IPS-20b (cell line): ENCODE measurements at regions not wholly inside any gene's neighbourhood (a gene's known extent, or its start where the extent isn't known, plus 50 kb on each side); places are given as distances from the start of the nearest gene placed in this dataset.

Experiments
- H3K27ac ChIP-seq: one replicate; pipeline ENCODE4 v1.5.1; 2013; ENCODE audit warnings: low read length
- H3K27me3 ChIP-seq: 2 replicates; pipeline ENCODE4 v1.6.1; 2013; ENCODE audit warnings: mild to moderate bottlenecking, low read length, inconsistent platforms; ENCODE audit not compliant: insufficient read depth
- H3K36me3 ChIP-seq: 2 replicates; pipeline ENCODE4 v1.6.1; 2013; ENCODE audit warnings: low read depth, mild to moderate bottlenecking, inconsistent platforms, low read length, moderate library complexity; ENCODE audit not compliant: insufficient read depth
- H3K4me1 ChIP-seq: 2 replicates; pipeline ENCODE4 v1.6.1; 2013; ENCODE audit warnings: mild to moderate bottlenecking, control low read depth, inconsistent platforms, low read length, moderate library complexity; ENCODE audit not compliant: insufficient read depth
- H3K4me3 ChIP-seq: 2 replicates; pipeline ENCODE4 v1.5.1; 2013; ENCODE audit warnings: mild to moderate bottlenecking, low read length, inconsistent platforms
- H3K9ac ChIP-seq: 2 replicates; pipeline ENCODE4 v1.6.1; 2013; ENCODE audit warnings: low read depth, mild to moderate bottlenecking, inconsistent platforms, low read length, moderate library complexity
- H3K9me3 ChIP-seq: 2 replicates; pipeline ENCODE4 v1.6.1; 2013; ENCODE audit warnings: mild to moderate bottlenecking, low read depth, low read length, inconsistent platforms; ENCODE audit not compliant: insufficient read depth

DNA sequence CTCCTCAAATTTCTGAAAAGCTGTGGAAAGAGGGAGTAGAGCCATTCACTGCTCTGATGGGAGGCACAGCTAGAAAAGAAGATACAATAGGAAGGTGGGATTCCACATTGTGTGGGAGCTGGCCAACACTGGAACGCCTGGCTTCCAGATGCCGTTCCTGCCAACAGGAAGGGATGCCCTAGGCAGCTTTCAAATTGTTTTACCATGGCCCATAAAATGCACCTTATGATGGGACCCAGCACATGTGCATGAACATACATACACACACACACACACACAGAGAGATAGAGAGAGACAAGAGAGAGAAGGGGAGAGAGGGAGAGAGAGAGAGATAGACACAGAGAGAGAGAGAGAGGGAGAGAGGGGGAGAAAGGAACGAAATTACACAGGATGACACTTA, 86.1 kb upstream of the BZW1 start:
- Histone ChIP-seq H3K27me3 (no peaks in the 10 kb centered on the region; the same call in 1 of the 2 replicates), H3K9ac (no peak overlapping the region), H3K36me3 (no peaks in the 10 kb centered on the region), H3K9me3 (no peaks in the 10 kb centered on the region), H3K4me3 (no peak overlapping the region), H3K4me1 (no peaks in the 10 kb centered on the region), H3K27ac (no peak overlapping the region)

DNA sequence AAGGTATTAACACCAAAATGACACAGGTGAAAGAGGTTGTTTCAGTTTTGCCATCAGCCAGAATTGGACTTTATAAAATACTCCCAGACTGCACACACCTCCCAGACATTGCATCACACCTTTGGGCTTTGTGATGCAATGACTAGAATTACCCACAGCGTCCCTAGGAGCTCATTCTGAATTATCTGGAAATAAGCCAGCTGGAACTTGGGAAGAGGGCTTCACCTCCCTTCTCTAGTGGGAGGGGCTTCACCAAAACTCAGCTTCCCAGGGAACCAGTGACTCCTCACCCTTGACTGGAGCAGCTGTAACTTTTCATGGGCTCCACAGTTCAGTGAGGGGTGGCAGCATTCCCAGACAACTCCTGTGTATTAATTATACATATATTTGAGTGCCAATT, 83.1 kb upstream of the BZW1 start:
- H3K9me3 ChIP-seq, result no peaks in the 10 kb centered on the region
- no peaks in the 10 kb centered on the region; the same call in 1 of the 2 replicates for H3K27me3 ChIP-seq
- peaks cover 11% of the 10 kb centered on the region for H3K4me1 ChIP-seq
- no peak overlapping the region for H3K9ac ChIP-seq
- no peak overlapping the region for H3K27ac ChIP-seq
- no peak overlapping the region for H3K4me3 ChIP-seq
- no peaks in the 10 kb centered on the region for H3K36me3 ChIP-seq

DNA sequence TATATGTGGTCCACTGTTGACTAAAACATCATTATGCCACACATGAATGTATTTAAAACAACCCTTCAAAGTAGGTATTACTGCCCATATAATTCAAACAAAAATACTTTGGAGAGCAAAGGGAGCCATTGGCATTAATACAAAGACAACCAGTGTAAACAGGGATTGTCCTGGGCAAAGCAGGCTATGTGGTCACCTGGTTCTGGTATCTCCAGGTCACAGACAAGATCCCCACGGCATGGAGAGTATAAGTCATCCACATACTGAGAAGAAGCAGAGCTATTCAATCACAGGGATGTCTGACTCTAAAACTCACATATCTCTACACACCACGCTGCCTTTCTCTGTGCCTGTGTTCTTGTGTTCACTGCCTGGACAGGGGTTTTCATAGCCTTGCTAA, 81.4 kb upstream of the BZW1 start:
- Histone ChIP-seq H3K27ac (no peak overlapping the region), H3K36me3 (no peaks in the 10 kb centered on the region), H3K4me3 (no peak overlapping the region), H3K9ac (no peak overlapping the region), H3K9me3 (no peaks in the 10 kb centered on the region), H3K4me1 (peaks cover 11% of the 10 kb centered on the region), H3K27me3 (no peaks in the 10 kb centered on the region)

DNA sequence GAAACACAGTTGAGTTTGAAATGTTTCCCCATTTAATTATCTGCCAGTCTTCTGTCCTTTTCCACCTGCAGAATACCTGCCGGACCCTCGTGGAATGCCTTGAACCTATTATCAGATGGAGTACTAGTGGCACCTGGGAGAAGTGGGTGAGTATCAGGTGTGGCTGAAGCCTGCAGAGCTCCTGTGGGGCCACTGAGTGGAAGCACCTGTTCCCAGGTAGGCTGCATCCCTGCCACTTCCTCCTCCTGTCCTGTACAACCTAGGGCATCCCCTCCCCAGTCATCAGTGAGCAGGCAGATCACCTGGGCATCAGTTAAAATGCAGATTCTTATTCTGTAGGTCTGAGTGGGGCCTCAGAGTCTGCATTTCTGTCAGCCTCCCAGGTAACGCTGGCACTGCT, 80.8 kb upstream of the BZW1 start:
- Histone ChIP-seq H3K9ac (no peak overlapping the region), H3K27ac (no peak overlapping the region), H3K36me3 (no peaks in the 10 kb centered on the region), H3K27me3 (no peaks in the 10 kb centered on the region), H3K9me3 (no peaks in the 10 kb centered on the region), H3K4me1 (peaks cover 13% of the 10 kb centered on the region), H3K4me3 (no peak overlapping the region)

DNA sequence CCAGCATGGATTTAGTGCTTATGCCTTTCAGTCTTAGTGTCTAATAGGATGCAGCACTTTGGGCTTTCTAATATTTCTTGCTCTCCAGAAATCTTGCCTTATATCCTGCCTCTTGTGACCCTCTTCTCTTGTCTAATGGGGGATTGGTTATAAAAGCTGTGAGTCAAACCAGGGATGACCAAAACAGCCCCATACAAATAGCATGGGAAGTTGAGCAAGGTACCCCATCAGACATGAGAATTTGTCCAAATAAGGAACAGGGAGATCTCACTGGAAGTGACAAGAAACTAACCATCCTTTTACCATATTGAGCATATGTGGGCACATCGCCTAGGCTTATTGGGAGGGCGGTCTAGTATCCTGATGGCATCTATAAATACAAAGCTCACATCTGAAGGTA, 78.8 kb upstream of the BZW1 start:
- no peak overlapping the region for H3K27ac ChIP-seq
- peaks cover 30% of the 10 kb centered on the region for H3K4me1 ChIP-seq
- H3K4me3 ChIP-seq, result no peak overlapping the region
- no peaks in the 10 kb centered on the region for H3K27me3 ChIP-seq
- no peaks in the 10 kb centered on the region for H3K36me3 ChIP-seq
- no peaks in the 10 kb centered on the region for H3K9me3 ChIP-seq
- H3K9ac ChIP-seq, result no peak overlapping the region

DNA sequence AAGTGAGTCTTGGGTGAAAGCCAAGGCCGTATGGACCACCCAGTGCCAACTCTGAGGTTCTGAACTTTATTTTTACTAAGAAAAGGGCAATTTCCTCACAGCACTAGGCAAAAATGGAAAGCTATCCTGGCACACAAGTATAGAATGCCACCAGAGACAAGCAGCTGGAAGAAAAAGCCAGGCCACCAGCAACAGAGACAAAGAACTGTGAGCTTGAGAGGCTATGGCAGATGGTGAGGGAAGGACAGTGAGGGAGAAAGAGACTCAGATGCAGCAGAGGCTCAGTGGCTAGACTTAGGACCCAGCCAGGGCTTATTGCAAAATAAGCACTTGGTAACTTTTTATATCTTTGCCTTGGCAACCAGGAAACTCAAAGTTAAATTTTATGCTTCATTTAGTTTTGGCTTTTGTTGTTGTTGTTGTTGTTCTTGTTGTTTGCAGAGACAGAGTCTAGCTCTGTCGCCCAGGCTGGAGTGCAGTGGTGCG, 78.0 kb upstream of the BZW1 start:
- no peaks in the 10 kb centered on the region for H3K9me3 ChIP-seq
- H3K36me3 ChIP-seq, result no peaks in the 10 kb centered on the region

DNA sequence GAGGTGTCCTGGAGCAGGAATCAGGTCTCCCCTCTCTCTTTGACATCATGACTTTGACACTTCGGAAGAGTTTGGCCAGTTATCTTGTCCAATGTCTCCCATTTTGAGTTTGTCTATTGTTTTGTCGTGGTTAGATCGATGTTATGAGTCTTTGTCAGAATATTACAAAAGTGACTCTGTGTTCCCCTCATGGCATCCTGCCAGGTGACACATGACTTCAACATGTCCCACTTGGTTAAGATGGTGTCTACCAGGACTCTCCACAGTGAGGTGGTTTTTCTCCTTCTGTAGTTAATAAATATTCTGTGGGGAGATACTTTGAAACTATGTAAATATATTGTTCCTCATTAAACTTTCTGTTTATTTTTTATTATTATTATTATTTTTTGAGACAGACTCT, 76.6 kb upstream of the BZW1 start:
- H3K36me3 ChIP-seq, result no peaks in the 10 kb centered on the region
- no peak overlapping the region for H3K27ac ChIP-seq
- peaks cover 30% of the 10 kb centered on the region for H3K4me1 ChIP-seq
- no peaks in the 10 kb centered on the region for H3K9me3 ChIP-seq
- H3K27me3 ChIP-seq, result no peaks in the 10 kb centered on the region
- H3K9ac ChIP-seq, result no peak overlapping the region
- H3K4me3 ChIP-seq, result no peak overlapping the region

More for the DNA sequence above, 78.0 kb upstream of the BZW1 start:
- Histone ChIP-seq H3K9ac (no peak overlapping the region), H3K27ac (no peak overlapping the region), H3K27me3 (no peaks in the 10 kb centered on the region), H3K4me3 (no peak overlapping the region), H3K4me1 (peaks cover 30% of the 10 kb centered on the region)

DNA sequence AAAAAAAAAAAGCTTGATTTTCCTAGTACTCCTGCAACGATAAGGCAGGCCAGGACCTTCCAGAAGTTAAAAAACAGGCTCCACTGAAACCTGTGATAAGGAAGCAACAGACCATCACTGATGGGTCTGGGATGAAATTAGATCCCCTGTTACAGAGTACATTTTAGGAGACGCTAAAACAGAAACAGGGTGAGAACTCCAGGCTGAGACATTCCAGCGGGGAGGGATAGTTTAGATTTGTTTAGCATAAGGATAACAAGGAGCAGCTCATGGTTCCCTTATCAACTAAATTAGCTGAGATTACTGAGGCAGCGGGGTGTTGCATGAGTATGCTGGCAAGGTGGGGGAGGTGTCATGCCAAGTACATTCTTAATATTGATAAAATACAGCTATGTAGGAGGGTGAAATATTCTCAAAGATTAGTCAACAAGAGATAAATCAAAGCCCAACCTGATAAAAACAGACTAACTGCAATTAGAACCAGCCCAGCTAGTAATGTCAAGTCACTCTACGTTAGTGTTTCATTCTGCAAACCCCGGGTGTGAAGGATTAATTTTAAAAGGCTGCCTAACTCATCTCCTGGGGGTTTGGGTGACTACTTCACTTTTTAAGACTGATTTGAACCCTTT, 75.0 kb upstream of the BZW1 start:
- Histone ChIP-seq H3K27ac (no peak overlapping the region), H3K4me3 (peak overlapping the region; percentile 19; the same call in 1 of the 2 replicates), H3K27me3 (no peaks in the 10 kb centered on the region), H3K4me1 (peaks cover 23% of the 10 kb centered on the region), H3K36me3 (no peaks in the 10 kb centered on the region), H3K9me3 (no peaks in the 10 kb centered on the region), H3K9ac (no peak overlapping the region; the same call in 1 of the 2 replicates)

DNA sequence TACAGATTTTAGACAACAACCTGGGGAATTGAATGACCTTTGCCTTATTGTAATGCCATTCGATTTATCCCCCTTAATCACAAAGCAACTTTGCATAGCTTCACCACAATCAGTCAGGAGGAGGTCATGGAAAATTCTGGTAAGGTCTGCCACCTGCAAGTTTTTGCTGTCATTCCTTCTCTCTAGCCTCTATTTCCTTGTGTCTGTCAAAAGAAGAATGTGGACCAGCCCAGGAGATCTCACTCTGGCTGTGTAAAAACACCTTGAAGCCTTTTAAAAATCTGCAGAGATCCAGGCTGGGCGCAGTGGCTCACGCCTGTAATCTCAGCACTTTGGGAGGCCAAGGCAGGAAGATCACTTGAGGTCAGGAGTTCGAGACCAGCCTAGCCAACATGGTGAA, 74.1 kb upstream of the BZW1 start:
- H3K4me1 ChIP-seq, result peaks cover 19% of the 10 kb centered on the region
- H3K9me3 ChIP-seq, result no peaks in the 10 kb centered on the region
- H3K27ac ChIP-seq, result no peak overlapping the region
- H3K36me3 ChIP-seq, result no peaks in the 10 kb centered on the region
- H3K4me3 ChIP-seq, result no peak overlapping the region
- H3K27me3 ChIP-seq, result no peaks in the 10 kb centered on the region
- no peak overlapping the region for H3K9ac ChIP-seq

DNA sequence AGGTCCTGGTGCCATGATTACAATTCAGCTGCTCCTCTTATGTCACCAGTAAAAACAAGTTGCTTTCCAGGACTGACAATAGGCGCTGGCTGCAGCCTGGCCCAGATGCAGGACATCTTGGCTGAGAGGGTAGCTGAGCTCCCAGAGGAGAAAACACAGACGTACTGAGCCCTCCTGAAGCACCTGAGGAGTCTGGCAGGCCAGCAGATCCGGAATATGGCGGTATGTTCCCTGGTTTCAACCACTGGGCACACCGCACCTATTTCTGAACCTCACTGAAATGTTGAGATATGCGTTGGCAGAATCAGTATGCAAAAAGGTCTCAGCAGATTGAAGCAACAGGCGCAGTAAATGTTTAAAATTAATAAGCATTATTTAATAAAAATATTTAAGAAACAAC, 73.1 kb upstream of the BZW1 start:
- H3K9ac ChIP-seq, result no peak overlapping the region
- no peaks in the 10 kb centered on the region for H3K27me3 ChIP-seq
- no peaks in the 10 kb centered on the region for H3K9me3 ChIP-seq
- H3K36me3 ChIP-seq, result no peaks in the 10 kb centered on the region
- no peak overlapping the region for H3K27ac ChIP-seq
- H3K4me3 ChIP-seq, result no peak overlapping the region
- H3K4me1 ChIP-seq, result peaks cover 19% of the 10 kb centered on the region

DNA sequence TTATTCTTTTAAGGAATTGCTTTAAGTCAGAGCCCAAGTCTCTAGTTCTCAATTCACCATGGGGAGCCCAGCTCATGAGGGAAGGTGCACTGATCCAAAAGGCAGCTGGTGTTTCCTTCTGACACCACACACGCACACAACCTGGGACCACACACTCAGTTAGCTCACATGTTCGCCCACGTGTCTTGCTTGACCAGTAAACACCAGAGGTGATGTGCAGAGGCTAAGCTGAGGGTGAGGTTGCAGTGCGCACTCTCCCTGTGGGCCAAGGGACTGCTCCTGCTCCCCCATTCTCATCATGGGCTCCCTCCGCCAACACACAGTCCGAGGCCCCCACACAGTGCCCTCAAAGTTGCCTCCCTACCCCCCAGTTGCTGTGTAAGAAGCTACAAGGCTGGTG, 70.8 kb upstream of the BZW1 start:
- H3K27ac ChIP-seq, result no peak overlapping the region
- no peaks in the 10 kb centered on the region for H3K36me3 ChIP-seq
- no peaks in the 10 kb centered on the region for H3K27me3 ChIP-seq
- peaks cover 18% of the 10 kb centered on the region for H3K4me1 ChIP-seq
- H3K4me3 ChIP-seq, result no peak overlapping the region
- H3K9ac ChIP-seq, result no peak overlapping the region
- no peaks in the 10 kb centered on the region for H3K9me3 ChIP-seq

DNA sequence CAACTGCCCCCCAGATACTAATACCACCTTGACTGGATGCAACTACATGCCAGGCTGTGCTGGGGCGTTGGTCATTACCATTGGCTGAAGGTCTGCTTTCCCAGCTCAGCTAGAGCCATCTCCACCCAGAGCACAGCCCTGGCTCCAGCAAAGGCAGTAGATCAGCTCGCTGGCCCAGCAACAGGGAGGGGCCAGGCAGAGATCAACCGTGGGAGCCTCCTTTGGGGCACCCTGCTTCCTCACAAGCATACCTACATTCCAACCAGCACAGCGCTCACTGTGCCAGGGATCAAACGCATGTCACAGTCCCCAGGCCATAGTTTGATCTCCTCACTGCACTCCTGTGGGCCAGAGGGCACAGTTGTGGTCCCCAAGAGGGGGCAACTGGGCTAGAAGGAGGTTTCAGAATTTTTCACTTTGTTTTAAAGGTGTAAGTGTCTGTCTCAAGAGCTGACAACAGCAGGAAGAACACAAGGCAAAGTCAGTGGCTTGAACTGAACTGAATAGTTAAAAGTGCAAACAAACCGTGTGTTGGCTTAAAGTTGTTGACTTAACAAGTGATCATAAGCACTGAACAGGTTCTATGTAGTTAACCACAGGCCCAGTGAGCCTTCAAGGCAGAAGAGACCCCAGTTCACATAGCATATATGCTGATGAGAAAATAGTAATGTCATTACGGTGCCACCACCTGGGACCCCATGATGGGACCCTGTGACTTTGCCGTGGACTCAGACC, 70.1 kb upstream of the BZW1 start:
- no peak overlapping the region for H3K9ac ChIP-seq
- no peak overlapping the region for H3K4me3 ChIP-seq
- H3K4me1 ChIP-seq, result peaks cover 10% of the 10 kb centered on the region; the same call in 1 of the 2 replicates
- no peaks in the 10 kb centered on the region for H3K27me3 ChIP-seq
- no peak overlapping the region for H3K27ac ChIP-seq
- no peaks in the 10 kb centered on the region for H3K9me3 ChIP-seq
- H3K36me3 ChIP-seq, result no peaks in the 10 kb centered on the region
